ENCODE measurements at regions not wholly inside any gene's neighbourhood (a gene's known extent, or its start where the extent isn't known, plus 50 kb on each side); places are given as distances from the start of the nearest gene placed in this dataset.

DNA sequence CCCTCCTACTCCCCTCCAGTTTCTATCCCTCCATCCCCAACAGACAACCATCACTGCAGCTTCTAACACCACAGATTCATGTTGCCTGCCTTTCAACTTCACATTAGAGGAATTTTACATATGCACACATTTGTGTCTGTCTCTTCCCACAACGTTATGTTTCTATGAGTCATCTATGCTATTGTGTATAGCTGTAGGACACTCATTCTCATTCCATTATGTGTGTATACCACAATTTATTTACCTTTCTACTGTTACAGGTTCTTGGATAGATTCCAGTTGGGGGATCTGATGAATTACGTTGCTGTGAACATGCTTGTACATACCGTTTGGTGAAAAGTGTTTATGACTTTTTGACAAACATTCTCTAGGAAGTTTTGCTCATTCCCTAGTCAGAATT is 58.8 kb upstream of the TRPC3 start:
- Histone ChIP-seq H3K4me1 (no peaks in the 10 kb centered on the region), H3K4me3 (no peak overlapping the region), H3K27ac (no peak overlapping the region), H3K36me3 (no peaks in the 10 kb centered on the region), H3K9ac (ENCODE audit: low read depth in 2 of 2, low read length in 2 of 2) (no peak overlapping the region), H3K9me3 (no peaks in the 10 kb centered on the region), H3K27me3 (no peaks in the 10 kb centered on the region)
- intact Hi-C loops (cut with DNase I), result no loop called here
- no peak for DNase-seq
- TF ChIP-seq, protein P1, sequence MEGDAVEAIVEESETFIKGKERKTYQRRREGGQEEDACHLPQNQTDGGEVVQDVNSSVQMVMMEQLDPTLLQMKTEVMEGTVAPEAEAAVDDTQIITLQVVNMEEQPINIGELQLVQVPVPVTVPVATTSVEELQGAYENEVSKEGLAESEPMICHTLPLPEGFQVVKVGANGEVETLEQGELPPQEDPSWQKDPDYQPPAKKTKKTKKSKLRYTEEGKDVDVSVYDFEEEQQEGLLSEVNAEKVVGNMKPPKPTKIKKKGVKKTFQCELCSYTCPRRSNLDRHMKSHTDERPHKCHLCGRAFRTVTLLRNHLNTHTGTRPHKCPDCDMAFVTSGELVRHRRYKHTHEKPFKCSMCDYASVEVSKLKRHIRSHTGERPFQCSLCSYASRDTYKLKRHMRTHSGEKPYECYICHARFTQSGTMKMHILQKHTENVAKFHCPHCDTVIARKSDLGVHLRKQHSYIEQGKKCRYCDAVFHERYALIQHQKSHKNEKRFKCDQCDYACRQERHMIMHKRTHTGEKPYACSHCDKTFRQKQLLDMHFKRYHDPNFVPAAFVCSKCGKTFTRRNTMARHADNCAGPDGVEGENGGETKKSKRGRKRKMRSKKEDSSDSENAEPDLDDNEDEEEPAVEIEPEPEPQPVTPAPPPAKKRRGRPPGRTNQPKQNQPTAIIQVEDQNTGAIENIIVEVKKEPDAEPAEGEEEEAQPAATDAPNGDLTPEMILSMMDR (IDR thresholded peaks at IDR 0.05), result no peak

DNA sequence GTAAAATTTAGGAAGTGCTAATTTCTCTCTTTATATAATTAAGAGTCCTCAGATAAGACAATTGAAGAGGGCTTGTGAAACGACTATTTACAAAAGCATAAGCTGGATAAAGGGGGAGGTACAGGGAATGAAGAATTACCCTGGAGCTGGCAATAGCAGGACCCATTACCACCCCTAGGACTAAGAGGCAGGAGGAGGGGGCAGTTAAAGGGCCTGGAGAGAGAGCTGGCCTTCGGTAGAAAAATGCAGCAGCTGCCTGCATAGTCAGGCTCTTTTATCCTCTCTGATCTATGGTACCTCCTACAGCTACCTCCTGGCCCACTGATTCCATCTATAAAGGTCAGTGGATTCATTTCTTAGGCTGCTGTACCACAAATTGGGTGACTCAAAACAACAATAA is 57.7 kb upstream of the TRPC3 start:
- intact Hi-C loops (cut with DNase I), result no loop called here
- TF ChIP-seq, protein P1 (IDR thresholded peaks at IDR 0.05), result no peak
- H3K27ac ChIP-seq, result no peak overlapping the region
- no peaks in the 10 kb centered on the region for H3K4me1 ChIP-seq
- H3K4me3 ChIP-seq, result no peak overlapping the region
- no peaks in the 10 kb centered on the region for H3K36me3 ChIP-seq
- H3K27me3 ChIP-seq, result no peaks in the 10 kb centered on the region
- H3K9me3 ChIP-seq, result no peaks in the 10 kb centered on the region
- no peak overlapping the region for H3K9ac ChIP-seq (ENCODE audit: low read depth in 2 of 2, low read length in 2 of 2)
- no peak for DNase-seq

DNA sequence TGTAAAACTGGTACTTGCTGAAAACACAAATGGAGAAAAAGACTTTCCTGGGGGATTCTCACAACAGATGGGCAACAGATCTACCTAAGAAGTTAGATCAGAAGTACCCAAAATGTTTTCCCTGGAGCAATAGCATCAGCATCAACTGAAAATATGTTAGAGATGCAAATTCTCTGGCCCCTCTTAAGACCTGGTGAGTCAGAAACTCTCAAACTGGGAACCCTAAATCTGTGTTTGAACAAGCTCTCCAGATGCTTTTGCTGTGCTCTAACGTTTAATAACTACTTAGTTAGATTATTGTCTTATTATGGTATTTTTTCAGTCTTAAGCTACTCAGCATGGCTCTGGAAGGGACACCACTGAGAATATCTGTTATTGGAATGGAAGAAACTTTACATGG is 55.2 kb upstream of the TRPC3 start:
- Histone ChIP-seq H3K4me1 (no peaks in the 10 kb centered on the region), H3K27me3 (no peaks in the 10 kb centered on the region), H3K9ac (ENCODE audit: low read depth in 2 of 2, low read length in 2 of 2) (no peak overlapping the region), H3K4me3 (no peak overlapping the region), H3K9me3 (no peaks in the 10 kb centered on the region), H3K36me3 (no peaks in the 10 kb centered on the region), H3K27ac (no peak overlapping the region)
- DNase-seq, result no peak
- TF ChIP-seq, protein P1 (IDR thresholded peaks at IDR 0.05), result no peak
- intact Hi-C loops (cut with DNase I), result no loop called here

DNA sequence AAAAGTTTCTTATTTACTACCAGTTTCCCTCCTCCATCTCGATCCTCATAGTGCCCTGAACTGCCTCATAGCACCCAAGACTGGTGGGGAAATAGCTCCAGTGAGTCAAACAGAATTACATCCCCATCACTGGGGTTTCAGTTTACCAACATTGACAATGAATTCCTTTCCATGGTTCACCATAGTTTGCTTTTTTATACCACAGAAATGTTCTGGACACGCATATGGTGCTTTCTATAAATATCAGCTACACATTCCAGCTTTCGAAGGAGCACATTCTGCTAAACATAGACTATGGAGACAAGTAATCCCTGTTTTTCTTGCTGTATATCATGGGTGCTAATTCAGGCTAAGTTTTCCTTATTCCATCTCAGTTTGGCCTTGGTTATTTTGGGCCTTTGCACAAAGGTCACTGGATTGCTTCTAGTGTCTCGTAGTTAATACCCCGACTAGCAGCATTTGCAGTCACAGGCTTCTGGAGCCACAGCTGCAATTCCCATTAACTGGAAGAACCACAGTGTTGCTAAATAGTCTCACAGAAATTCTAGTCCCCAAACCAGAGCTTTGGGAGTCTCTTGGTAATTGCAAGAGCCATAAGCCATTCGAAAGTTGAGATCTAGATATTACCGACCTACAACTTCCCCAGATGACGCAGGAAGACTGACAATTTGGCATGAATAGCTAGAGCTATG is 53.4 kb upstream of the TRPC3 start:
- no peaks in the 10 kb centered on the region for H3K36me3 ChIP-seq
- H3K9me3 ChIP-seq, result no peaks in the 10 kb centered on the region
- no peaks in the 10 kb centered on the region for H3K4me1 ChIP-seq
- H3K27me3 ChIP-seq, result no peaks in the 10 kb centered on the region
- no peak overlapping the region for H3K9ac ChIP-seq (ENCODE audit: low read depth in 2 of 2, low read length in 2 of 2)
- no peak overlapping the region for H3K27ac ChIP-seq
- DNase-seq, result no peak
- intact Hi-C loops (cut with DNase I), result no loop called here
- TF ChIP-seq, protein P1 (IDR thresholded peaks at IDR 0.05), result no peak
- no peak overlapping the region for H3K4me3 ChIP-seq

DNA sequence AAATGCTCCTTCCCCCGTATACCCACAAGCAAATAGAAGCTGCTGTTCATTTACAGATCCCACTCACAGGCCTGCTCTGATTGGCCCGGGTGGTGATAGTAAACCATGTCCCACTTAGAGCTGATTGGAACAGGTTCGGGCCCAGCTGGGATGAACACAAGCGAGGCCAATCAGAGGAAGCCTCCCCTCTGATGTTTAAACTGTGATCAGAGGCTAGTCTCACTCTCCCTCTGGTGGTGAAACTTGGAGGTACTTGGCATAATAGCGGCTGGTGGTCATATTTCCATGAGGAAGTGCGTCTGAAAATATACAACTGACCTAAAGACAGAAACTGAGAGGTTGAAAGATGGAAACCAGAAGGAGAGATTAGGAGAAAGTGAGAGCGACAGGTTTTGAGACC is 51.5 kb upstream of the TRPC3 start:
- no peaks in the 10 kb centered on the region for H3K27me3 ChIP-seq
- H3K36me3 ChIP-seq, result no peaks in the 10 kb centered on the region
- peak; percentile 38 for DNase-seq
- H3K9me3 ChIP-seq, result no peaks in the 10 kb centered on the region
- intact Hi-C loops (cut with DNase I), result loop anchor here (2.0 kb wide), 1 partner anchor 53 kb away; no protein-coding TSS in a partner anchor
- H3K4me1 ChIP-seq, result no peaks in the 10 kb centered on the region
- H3K27ac ChIP-seq, result no peak overlapping the region
- H3K9ac ChIP-seq (ENCODE audit: low read depth in 2 of 2, low read length in 2 of 2), result no peak overlapping the region
- TF ChIP-seq, protein P1 (IDR thresholded peaks at IDR 0.05), result peak; percentile 34
- no peak overlapping the region for H3K4me3 ChIP-seq

Data from colonic mucosa (tissue), 4 donors.